H9 (cell line): ENCODE measurements at regions not wholly inside any gene's neighbourhood (a gene's known extent, or its start where the extent isn't known, plus 50 kb on each side); places are given as distances from the start of the nearest gene placed in this dataset.

ENCODE experiments used
- DNase-seq: peaks from one replicate; pipeline ENCODE4 v3.0.0-alpha.2; 2017
- H2AFZ ChIP-seq: one replicate; pipeline ENCODE4 v1.6.1; 2013; ENCODE audit warnings: mild to moderate bottlenecking, low read length, control low read depth, moderate library complexity
- H2AK5ac ChIP-seq: 2 replicates; pipeline ENCODE4 v1.6.1; 2013; ENCODE audit warnings: low read length, control low read depth, mixed read lengths; ENCODE audit not compliant: insufficient read length
- H2BK120ac ChIP-seq: one replicate; pipeline ENCODE4 v1.6.1; 2013; ENCODE audit warnings: low read depth, mild to moderate bottlenecking, low read length, control low read depth, inconsistent platforms; ENCODE audit not compliant: poor library complexity, severe bottlenecking
- H2BK12ac ChIP-seq: 2 replicates; pipeline ENCODE4 v1.6.1; 2013; ENCODE audit warnings: low read length, control low read depth, mixed read lengths, low read depth; ENCODE audit not compliant: insufficient read length
- H2BK15ac ChIP-seq: 2 replicates; pipeline ENCODE4 v1.6.1; 2013; ENCODE audit warnings: low read depth, low read length, control low read depth
- H2BK20ac ChIP-seq: one replicate; pipeline ENCODE4 v1.6.1; 2013; ENCODE audit warnings: low read depth, mild to moderate bottlenecking, low read length, control low read depth, inconsistent platforms; ENCODE audit not compliant: poor library complexity, severe bottlenecking
- H2BK5ac ChIP-seq: 2 replicates; pipeline ENCODE4 v1.6.1; 2013; ENCODE audit warnings: low read length, control low read depth, mixed read lengths; ENCODE audit not compliant: insufficient read length
- H3K14ac ChIP-seq: 2 replicates; pipeline ENCODE4 v1.6.1; 2013; ENCODE audit warnings: low read length, control low read depth; ENCODE audit not compliant: insufficient read depth
- H3K18ac ChIP-seq: 2 replicates; pipeline ENCODE4 v1.6.1; 2013; ENCODE audit warnings: low read depth, mild to moderate bottlenecking, mixed read lengths, low read length, control low read depth; ENCODE audit not compliant: insufficient read length
- H3K23ac ChIP-seq: 2 replicates; pipeline ENCODE4 v1.6.1; 2013; ENCODE audit warnings: low read length, control low read depth, mixed read lengths, low read depth; ENCODE audit not compliant: insufficient read length
- H3K23me2 ChIP-seq: 2 replicates; pipeline ENCODE4 v1.6.1; 2013; ENCODE audit warnings: low read depth, mild to moderate bottlenecking, mixed read lengths, low read length, control low read depth; ENCODE audit not compliant: insufficient read length, poor library complexity, severe bottlenecking
- H3K27ac ChIP-seq: 2 replicates; pipeline ENCODE4 v1.5.1; 2013; ENCODE audit warnings: low read length, control low read depth, mixed read lengths, low read depth; ENCODE audit not compliant: insufficient read length
- H3K27me3 ChIP-seq: 2 replicates; pipeline ENCODE4 v1.6.1; 2013; ENCODE audit warnings: low read length, control low read depth, inconsistent platforms; ENCODE audit not compliant: insufficient read depth
- H3K4ac ChIP-seq: 2 replicates; pipeline ENCODE4 v1.6.1; 2013; ENCODE audit warnings: low read depth, mild to moderate bottlenecking, control low read depth, inconsistent platforms, low read length, moderate library complexity
- H3K4me1 ChIP-seq: 2 replicates; pipeline ENCODE4 v1.6.1; 2013; ENCODE audit warnings: low read length, control low read depth, inconsistent platforms; ENCODE audit not compliant: insufficient read depth
- H3K4me2 ChIP-seq: 2 replicates; pipeline ENCODE4 v1.6.1; 2013; ENCODE audit warnings: low read length, control low read depth, mixed read lengths; ENCODE audit not compliant: insufficient read length, insufficient read depth
- H3K56ac ChIP-seq: 2 replicates; pipeline ENCODE4 v1.6.1; 2013; ENCODE audit warnings: low read depth, mild to moderate bottlenecking, mixed read lengths, low read length, control low read depth; ENCODE audit not compliant: insufficient read length
- H3K79me1 ChIP-seq: 2 replicates; pipeline ENCODE4 v1.6.1; 2013; ENCODE audit warnings: low read depth, mild to moderate bottlenecking, moderate library complexity, low read length, control low read depth, inconsistent platforms; ENCODE audit not compliant: insufficient read depth, poor library complexity, severe bottlenecking
- H3K79me2 ChIP-seq: 2 replicates; pipeline ENCODE4 v1.6.1; 2013; ENCODE audit warnings: low read length, control low read depth, inconsistent platforms; ENCODE audit not compliant: insufficient read depth
- H3K9ac ChIP-seq: 2 replicates; pipeline ENCODE4 v1.6.1; 2013; ENCODE audit warnings: low read length, control low read depth, mixed read lengths; ENCODE audit not compliant: insufficient read length; ENCODE audit errors: extremely low read depth
- H3K9me3 ChIP-seq: one replicate; pipeline ENCODE4 v1.6.1; 2013; ENCODE audit warnings: low read depth, low read length, inconsistent platforms; ENCODE audit not compliant: control insufficient read depth
- H3T11ph ChIP-seq: one replicate; pipeline ENCODE4 v1.6.1; 2013; ENCODE audit warnings: mild to moderate bottlenecking, low read length, control low read depth, inconsistent platforms
- H4K20me1 ChIP-seq: one replicate; pipeline ENCODE4 v1.6.1; 2013; ENCODE audit not compliant: control insufficient read depth, insufficient read length, insufficient read depth
- H4K5ac ChIP-seq: 2 replicates; pipeline ENCODE4 v1.6.1; 2013; ENCODE audit warnings: low read depth, mild to moderate bottlenecking, mixed read lengths, low read length, control low read depth; ENCODE audit not compliant: insufficient read length
- H4K8ac ChIP-seq: replicated peaks from 2 replicates; pipeline ENCODE4 v1.6.1; 2013; ENCODE audit warnings: low read length, control low read depth, mixed read lengths, low read depth; ENCODE audit not compliant: insufficient read length
- H4K91ac ChIP-seq: 2 replicates; pipeline ENCODE4 v1.6.1; 2013; ENCODE audit warnings: low read depth, mild to moderate bottlenecking, moderate library complexity, mixed read lengths, low read length, control low read depth; ENCODE audit not compliant: insufficient read length
- H3K27ac Mint-ChIP-seq, 3 experiments: 2 replicates in 2 of 3; 3 replicates in 1 of 3; pipeline ENCODE4 v1.8.0; 2020 to 2021; ENCODE audit warnings: mixed read lengths in 3 of 3, mild to moderate bottlenecking in 1 of 3, moderate library complexity in 1 of 3
- H3K27me3 Mint-ChIP-seq: 2 replicates; pipeline ENCODE4 v1.8.0; 2021; ENCODE audit warnings: low read depth, mild to moderate bottlenecking, moderate library complexity, mixed read lengths
- H3K36me3 Mint-ChIP-seq, 3 experiments: 2 replicates in 2 of 3; 3 replicates in 1 of 3; pipeline ENCODE4 v1.8.0; 2020 to 2021; ENCODE audit warnings: low read depth in 3 of 3, mixed read lengths in 3 of 3; ENCODE audit not compliant: insufficient read depth in 1 of 3
- H3K4me1 Mint-ChIP-seq, 2 experiments: 2 replicates each; pipeline ENCODE4 v1.8.0; 2020; ENCODE audit warnings: mixed read lengths in 2 of 2
- H3K4me3 Mint-ChIP-seq, 2 experiments: 2 replicates in 1 of 2; 3 replicates in 1 of 2; pipeline ENCODE4 v1.8.0; 2020 to 2021; ENCODE audit warnings: mild to moderate bottlenecking in 2 of 2, mixed read lengths in 2 of 2, moderate library complexity in 1 of 2
- H3K9me3 Mint-ChIP-seq, 2 experiments: 2 replicates in 1 of 2; 3 replicates in 1 of 2; pipeline ENCODE4 v1.8.0; 2020; ENCODE audit warnings: mild to moderate bottlenecking in 2 of 2, mixed read lengths in 2 of 2, moderate library complexity in 1 of 2
- WGBS: extraction: QIAGEN DNeasy Blood & Tissue Kit; methylation state at CpG from one replicate; pipeline ENCODE4 v1.1.7; 2013; ENCODE audit warnings: missing lambda C conversion rate, low lambda C conversion rate, mixed read lengths; ENCODE audit not compliant: insufficient read length; ENCODE audit errors: extremely low coverage; 5-methylcytosine and 5-hydroxymethylcytosine counted together
- TF ChIP-seq, protein P1 (sequence below): fragments of 200-600 bp; sonication (generic); conservative IDR thresholded peaks from 3 replicates; pipeline ENCODE4 v1.8.0; 2021; ENCODE audit warnings: antibody characterized with exemption, mild to moderate bottlenecking

DNA sequence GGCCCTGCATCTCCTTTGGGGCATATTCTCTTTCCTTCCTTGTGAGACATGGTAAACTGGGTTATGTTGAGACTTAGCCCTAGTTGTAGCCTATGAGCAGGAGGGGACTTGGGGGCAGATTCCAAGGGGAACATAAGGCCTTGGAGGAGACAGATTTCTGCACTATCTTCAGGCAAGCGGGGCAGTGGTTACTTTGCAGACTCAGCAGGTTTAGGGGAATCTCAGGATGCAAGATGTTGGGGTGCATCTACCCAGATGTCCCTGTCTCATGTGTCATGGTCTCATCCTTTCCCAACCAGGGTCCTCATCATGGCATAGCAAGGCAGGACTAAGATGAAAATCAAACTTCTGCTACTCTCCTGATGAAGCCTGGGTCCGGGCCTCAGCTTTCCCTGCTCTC lies 58.6 kb upstream of the PTPRT start:
- H3K4me1 ChIP-seq = no peaks in the 10 kb centered on the region
- H3K27me3 ChIP-seq = no peaks in the 10 kb centered on the region
- no peak overlapping the region for H2BK120ac ChIP-seq
- no peaks in the 10 kb centered on the region for H3K23me2 ChIP-seq
- Mint-ChIP-seq H3K4me3 (no peak overlapping the region), H3K27me3 (peaks cover 33% of the 10 kb centered on the region), H3K36me3 (no peaks in the 10 kb centered on the region; a peak in 1 of 7 replicates), H3K27ac (no peak overlapping the region), H3K4me1 (peaks cover 3% of the 10 kb centered on the region in 2 experiments; a peak in 2 of 4 replicates), H3K9me3 (no peaks in the 10 kb centered on the region)
- H2BK15ac ChIP-seq = no peak overlapping the region
- H4K20me1 ChIP-seq = no peaks in the 10 kb centered on the region
- no peak overlapping the region for H3K56ac ChIP-seq
- WGBS = no CpG with 5 or more reads among the region's 2 CpGs
- no peak overlapping the region for H4K91ac ChIP-seq
- no peak overlapping the region for H4K8ac ChIP-seq
- no peaks in the 10 kb centered on the region for H3K79me2 ChIP-seq
- H3K4ac ChIP-seq = no peak overlapping the region
- H3K27ac ChIP-seq = no peak overlapping the region
- H2AFZ ChIP-seq = no peak overlapping the region
- H3K23ac ChIP-seq = no peak overlapping the region
- H3K79me1 ChIP-seq = no peaks in the 10 kb centered on the region
- no peak overlapping the region for H3K4me2 ChIP-seq
- H4K5ac ChIP-seq = no peak overlapping the region
- no peak overlapping the region for H2BK20ac ChIP-seq
- no peak for DNase-seq
- H3K18ac ChIP-seq = no peak overlapping the region
- H3K9me3 ChIP-seq = no peaks in the 10 kb centered on the region
- TF ChIP-seq, protein P1, sequence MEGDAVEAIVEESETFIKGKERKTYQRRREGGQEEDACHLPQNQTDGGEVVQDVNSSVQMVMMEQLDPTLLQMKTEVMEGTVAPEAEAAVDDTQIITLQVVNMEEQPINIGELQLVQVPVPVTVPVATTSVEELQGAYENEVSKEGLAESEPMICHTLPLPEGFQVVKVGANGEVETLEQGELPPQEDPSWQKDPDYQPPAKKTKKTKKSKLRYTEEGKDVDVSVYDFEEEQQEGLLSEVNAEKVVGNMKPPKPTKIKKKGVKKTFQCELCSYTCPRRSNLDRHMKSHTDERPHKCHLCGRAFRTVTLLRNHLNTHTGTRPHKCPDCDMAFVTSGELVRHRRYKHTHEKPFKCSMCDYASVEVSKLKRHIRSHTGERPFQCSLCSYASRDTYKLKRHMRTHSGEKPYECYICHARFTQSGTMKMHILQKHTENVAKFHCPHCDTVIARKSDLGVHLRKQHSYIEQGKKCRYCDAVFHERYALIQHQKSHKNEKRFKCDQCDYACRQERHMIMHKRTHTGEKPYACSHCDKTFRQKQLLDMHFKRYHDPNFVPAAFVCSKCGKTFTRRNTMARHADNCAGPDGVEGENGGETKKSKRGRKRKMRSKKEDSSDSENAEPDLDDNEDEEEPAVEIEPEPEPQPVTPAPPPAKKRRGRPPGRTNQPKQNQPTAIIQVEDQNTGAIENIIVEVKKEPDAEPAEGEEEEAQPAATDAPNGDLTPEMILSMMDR = no peak
- no peak overlapping the region for H2AK5ac ChIP-seq
- H2BK12ac ChIP-seq = no peak overlapping the region
- no peak overlapping the region for H3K9ac ChIP-seq
- no peak overlapping the region for H3K14ac ChIP-seq
- H2BK5ac ChIP-seq = no peak overlapping the region
- no peak overlapping the region for H3T11ph ChIP-seq
